GM18505 (cell line): ENCODE measurements at regions not wholly inside any gene's neighbourhood (a gene's known extent, or its start where the extent isn't known, plus 50 kb on each side); places are given as distances from the start of the nearest gene placed in this dataset.

ENCODE experiments used
- ATAC-seq: cut with Tn5 transposase; IDR thresholded peaks from one replicate; pipeline ENCODE4 v1.9.1; 2021; ENCODE audit not compliant: unreplicated experiment
- POLR2A ChIP-seq: IDR thresholded peaks from 4 replicates; pipeline ENCODE4 v1.6.1; 2011; ENCODE audit warnings: borderline replicate concordance; ENCODE audit not compliant: insufficient read depth, insufficient read length; ENCODE audit errors: extremely low read depth

DNA sequence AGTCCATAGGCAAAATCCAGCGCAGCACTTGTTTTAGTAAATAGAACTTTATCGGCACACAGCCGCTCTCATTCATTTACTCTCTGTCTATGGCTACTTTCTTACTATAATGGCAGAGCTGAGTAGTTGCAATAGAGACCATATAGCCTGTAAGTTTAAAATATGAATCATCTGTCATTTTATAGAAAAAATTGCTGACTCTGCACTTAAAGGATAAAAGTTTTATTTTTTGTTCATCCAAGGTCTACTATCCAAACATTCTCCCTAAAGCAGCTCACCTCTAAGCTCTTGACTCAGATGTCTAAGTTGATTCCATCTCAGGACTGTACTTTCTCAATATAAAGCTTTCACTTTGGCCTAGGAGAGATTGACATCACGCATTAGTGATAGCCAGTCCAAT, 825.7 kb downstream of the OLFM4 start:
- ATAC-seq = no peak
- no peak for TF ChIP-seq POLR2A

DNA sequence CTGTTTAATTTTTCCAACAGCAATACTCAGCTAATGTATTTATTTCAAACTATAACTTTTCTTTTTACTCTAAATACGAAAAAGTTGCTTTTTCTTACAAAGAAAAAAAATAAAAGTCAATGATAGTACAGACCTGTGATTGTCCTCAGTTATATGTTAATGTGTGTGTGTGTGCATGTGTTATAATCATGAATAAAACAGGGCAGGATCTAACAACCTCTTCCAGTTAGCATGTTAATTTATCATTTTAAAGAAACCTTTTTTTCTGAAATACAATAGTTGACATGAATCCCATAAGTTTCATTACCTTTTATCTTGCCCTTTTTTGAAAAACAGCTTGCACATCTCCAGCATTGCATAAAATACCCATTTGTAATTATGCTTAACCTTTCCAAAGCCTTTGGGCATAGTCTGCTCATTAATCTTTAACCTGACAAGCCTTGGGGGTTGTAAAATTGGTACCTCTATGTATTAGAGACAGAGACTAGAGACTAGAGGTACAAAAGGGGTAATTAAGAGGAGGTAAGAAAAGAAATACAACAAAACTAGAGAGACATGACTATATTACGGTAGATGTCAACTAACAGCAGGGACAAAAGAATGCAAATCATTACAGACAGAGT, 828.1 kb downstream of the OLFM4 start:
- TF ChIP-seq POLR2A = no peak
- no peak for ATAC-seq

DNA sequence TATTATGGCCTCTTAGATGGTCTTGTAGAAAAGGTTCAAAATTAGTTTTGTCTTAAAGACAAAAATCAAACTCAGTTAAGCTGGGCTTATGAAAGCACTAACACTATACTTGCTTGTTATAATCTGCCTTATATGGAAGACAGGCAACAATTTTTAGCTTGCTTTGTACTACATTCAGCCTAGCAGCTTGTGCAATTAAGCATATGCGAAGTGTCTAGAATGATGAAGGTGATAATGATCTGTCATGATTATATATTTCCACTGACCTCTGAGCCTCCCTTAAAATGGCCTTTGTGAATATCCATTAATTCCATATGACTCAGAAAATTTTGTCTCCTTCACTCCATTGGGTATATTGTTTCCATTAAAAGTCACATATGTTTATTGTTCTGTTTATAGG, 834.9 kb downstream of the OLFM4 start:
- no peak for ATAC-seq
- TF ChIP-seq POLR2A = no peak

DNA sequence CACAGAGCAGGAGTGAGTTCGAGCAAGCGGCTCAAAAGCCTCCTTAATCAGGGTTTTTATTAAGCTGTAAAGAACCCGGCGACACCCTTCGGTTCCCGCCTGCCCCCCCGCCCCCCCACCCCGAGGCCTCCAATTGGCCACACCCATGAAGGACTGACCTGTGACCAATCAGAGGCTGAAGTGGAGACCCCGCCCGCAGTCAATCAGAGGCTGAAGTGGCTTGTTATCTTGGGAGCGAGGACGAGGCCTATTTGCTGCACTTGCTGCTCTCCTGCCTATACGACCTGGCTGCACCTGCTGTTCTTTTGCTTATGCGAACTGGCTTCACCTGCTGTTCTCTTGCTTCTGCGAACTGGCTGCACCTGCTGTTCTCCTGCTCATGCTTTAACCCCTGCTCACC, 844.9 kb downstream of the OLFM4 start:
- TF ChIP-seq POLR2A = no peak
- ATAC-seq = no peak

DNA sequence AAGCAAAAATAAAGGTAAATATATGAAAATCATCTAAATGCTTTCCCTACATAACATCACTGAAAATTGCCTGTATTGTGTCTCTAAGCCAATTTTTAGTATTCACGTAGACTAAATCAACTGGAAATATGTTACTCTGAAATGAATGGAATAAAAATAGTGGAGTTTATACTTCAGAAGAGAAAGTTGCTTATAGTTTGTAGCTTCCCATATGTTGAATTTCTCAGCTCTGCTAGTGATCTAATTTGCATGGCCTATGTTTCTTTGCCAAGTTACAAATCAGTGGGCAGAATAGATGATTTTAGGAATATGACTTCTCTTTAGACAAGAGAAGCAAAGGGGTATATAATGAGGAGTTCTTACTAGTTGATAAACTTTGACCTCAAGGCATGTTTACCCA, 850.2 kb downstream of the OLFM4 start:
- no peak for TF ChIP-seq POLR2A

DNA sequence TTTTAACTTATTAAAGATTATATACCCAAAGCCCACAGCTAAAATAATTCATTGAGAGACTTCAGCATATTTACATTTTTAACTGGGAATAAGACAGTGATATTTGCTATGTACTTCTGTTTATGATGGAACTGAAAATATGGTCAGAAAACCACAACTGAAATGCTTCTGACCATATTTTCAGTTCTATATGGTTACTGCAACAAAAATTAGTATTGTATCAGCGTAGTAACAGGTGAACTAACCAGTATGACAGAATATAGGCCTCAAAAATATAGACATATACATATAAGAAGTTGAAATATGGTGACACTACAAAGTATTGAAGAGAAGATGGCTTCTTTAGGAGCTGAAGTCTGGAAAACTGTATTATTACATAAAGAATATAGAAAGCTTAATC, 857.4 kb downstream of the OLFM4 start:
- ATAC-seq = no peak
- no peak for TF ChIP-seq POLR2A

More for the DNA sequence above, 850.2 kb downstream of the OLFM4 start:
- no peak for ATAC-seq

DNA sequence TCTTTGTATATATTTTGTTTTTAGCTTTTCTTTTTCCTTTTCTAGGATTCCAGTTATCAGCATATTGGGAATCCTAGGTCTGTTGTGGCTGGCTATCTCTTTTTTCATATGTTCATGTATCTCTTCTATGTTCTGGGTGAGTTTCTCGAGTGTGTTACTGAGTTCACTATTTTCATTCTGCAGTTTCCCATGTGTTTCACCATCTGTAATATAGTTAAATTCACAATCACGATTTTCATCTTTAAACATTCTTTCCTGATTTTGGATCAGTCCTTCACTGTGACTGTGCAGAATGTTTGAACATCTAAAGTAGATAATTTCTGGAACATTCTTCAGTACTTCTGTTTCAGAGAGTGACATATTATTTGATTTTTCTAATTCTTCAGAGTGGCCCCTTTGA, 862.1 kb downstream of the OLFM4 start:
- no peak for ATAC-seq

DNA sequence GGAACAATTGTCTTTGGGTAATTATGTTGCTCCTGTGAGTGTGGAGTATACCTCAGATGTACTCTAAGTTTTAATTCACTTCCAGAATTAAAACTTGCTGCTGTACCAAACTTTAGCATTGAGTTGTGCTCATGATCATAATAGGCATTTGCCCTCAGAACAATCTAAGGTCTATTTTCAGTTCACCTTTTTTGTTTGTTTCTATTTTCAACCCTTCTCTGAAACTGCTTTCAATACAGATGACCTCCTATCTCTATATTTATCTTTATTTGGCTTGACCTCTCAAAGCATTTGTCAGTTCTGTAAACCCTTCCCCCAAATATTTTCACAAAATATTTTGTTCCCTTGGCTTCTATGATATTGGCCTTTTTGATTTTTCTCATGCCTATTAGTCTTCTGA, 873.0 kb downstream of the OLFM4 start:
- TF ChIP-seq POLR2A = no peak
- peak; percentile 70 for ATAC-seq

More for the DNA sequence above, 862.1 kb downstream of the OLFM4 start:
- no peak for TF ChIP-seq POLR2A

DNA sequence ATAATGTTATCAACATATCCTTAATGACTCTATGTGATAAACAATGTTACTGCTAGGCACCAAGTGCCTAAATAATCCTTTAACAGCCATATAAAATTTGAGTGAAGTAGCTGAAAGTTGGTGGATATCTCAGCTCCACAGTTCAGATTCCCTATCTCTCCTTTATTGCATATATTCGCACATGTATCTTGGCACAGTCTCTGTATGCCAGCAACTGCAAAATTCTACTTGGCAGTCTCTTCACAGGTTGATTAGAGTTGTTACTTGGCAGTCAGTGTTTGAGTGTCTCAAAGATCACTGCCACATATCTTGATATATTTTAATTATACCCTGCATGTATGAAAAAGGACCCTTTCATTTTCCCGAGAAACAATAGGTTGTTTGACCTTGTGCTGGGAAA, 879.3 kb downstream of the OLFM4 start:
- no peak for TF ChIP-seq POLR2A
- no peak for ATAC-seq

DNA sequence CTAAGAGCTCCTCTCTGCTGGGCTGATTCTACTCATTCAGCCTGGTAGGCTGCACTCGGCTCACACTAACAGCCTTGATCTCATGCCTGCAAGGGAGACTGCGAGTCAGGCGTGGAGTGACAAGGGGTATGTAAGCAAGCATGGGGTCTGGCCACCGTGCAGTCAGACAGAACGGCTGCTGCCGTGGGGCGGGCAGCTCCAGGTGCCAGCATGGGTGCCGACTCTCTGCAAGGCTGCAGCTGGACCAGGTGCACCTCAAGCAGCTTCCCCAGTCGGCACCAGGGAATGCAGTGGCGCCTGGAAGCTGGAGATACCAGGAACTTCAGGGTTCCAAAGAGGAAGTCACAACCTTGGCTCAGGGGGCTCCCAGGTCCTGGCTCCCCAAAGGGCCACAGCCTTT, 892.3 kb downstream of the OLFM4 start:
- no peak for ATAC-seq
- no peak for TF ChIP-seq POLR2A

DNA sequence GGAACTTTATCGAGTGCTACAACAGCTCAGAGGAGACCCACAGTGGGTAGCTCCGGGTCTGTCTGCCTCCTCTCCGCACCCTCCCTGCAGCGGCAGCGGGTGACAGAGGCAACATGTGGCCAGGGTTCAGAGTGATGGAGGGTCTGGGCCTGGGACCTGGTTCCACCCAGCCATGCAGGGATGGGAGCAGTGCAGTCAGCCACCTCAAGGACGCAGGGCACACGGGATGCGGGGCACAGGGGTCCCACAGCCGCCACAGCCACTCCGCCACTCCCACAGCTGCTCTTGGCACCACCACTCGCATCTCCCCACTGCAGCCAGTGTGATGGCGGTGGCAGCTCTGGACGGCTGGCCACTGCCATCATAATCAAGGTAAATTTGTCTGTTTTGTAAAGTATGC, 892.9 kb downstream of the OLFM4 start:
- no peak for ATAC-seq
- TF ChIP-seq POLR2A = no peak

DNA sequence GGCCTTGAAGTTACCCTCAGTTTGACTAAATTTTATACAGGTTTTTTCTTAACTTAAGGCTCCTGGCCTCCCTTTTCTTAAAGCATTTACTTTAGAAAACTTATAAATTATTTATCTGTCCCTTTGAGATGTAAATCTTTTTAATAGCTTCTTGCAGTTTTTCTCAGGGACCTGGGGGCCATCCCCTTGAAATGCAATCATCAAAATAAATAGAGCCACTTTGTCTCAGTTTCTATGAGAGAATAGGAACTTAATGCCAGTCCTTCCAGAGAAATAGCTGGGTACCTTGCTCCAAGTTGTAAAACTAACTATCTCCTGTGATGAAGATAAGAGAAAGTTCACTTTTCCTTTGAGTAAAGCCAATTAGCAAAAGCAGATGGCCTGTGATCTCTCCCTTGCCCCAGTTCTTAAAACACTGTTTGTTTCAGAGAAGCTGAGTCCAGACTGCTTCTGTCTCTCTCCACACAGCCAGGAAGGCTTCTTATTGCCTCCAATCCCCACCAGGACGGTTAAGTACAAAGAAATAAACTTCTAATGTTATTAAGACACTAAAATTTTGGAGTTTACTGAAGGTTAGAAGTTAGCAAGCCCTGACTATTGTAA, 913.1 kb downstream of the OLFM4 start:
- TF ChIP-seq POLR2A = no peak
- no peak for ATAC-seq

DNA sequence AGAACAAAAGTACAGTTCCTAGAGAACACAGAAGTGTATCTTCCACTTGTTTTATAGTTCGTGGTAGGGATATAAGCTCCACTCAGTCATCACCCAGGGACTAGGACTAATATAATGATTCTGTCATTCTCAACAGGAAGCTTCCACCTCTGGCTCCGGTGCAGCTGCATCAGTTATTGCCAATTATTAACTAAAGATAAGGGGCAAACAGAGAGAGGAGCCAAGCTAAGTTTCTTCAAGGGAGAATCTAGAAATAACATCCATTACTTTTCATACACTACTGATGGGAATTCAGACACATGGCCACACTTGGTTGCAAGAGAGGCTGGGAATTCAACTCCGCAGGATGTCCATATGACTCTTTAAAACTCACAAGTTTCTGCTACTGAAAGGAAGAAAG, 917.9 kb downstream of the OLFM4 start:
- ATAC-seq = no peak
- no peak for TF ChIP-seq POLR2A

DNA sequence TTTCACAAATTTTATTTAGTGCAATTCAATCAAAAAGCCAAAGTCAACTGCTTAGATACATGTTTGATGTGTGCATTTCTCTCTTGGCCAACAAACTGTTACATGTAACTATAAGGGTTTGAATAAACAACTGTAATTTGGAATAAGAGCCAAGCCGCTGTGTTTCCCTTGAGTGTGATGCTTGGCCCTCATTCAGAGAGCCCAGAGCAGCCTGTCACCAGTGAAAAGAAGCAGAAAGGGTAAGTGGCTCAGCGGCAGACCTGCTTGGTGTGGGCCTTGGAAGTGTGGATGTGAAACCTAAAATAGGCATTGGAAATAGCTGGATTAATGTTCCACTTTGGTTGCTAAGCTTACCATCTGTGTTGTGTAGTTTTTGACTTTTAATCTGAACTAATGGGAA, 924.6 kb downstream of the OLFM4 start:
- no peak for ATAC-seq
- TF ChIP-seq POLR2A = no peak
